Adrenal gland (tissue), 9 donors: ENCODE measurements at regions not wholly inside any gene's neighbourhood (a gene's known extent, or its start where the extent isn't known, plus 50 kb on each side); places are given as distances from the start of the nearest gene placed in this dataset.

Source experiments
- DNase-seq, 7 donors: peaks; one replicate each; pipeline ENCODE4 v3.0.0-alpha.2; 2019 to 2020
- H3K27ac ChIP-seq, 5 donors: fragments of 200-600 bp; sonication (generic) in 4 of 5; 1 replicate in 3 of 5; 2 replicates in 2 of 5; pipeline versions ENCODE4 v1.5.1 to v1.8.0; 2016 to 2020; ENCODE audit warnings: mild to moderate bottlenecking in 1 of 5
- H3K27me3 ChIP-seq: fragments of 200-600 bp; 2 replicates; pipeline ENCODE4 v1.8.0; 2021
- H3K36me3 ChIP-seq, 2 donors: fragments of 200-600 bp; replicated peaks in 1 of 2; 1 replicate in 1 of 2; 2 replicates in 1 of 2; pipeline versions ENCODE4 v1.5.1 to v1.8.0; 2018 to 2022
- H3K4me1 ChIP-seq, 2 donors: fragments of 200-600 bp; replicated peaks in 1 of 2; 1 replicate in 1 of 2; 2 replicates in 1 of 2; pipeline versions ENCODE4 v1.5.1 to v1.8.0; 2018 to 2021
- H3K4me3 ChIP-seq, 4 donors: fragments of 200-600 bp; sonication (generic) in 3 of 4; one replicate each; pipeline ENCODE4 v1.5.1; 2016 to 2018
- H3K9me3 ChIP-seq, 3 donors: fragments of 200-600 bp; sonication (generic) in 1 of 3; replicated peaks in 1 of 3; 1 replicate in 2 of 3; 2 replicates in 1 of 3; pipeline versions ENCODE4 v1.5.1 to v1.8.0; 2016 to 2021
- CTCF ChIP-seq, 6 experiments: fragments of 450-650 bp in 4 of 6; fragments of 200-600 bp in 2 of 6; sonication (generic) in 1 of 6; IDR thresholded peaks; 1 replicate in 5 of 6; 2 replicates in 1 of 6; pipeline versions ENCODE4 v1.5.1 to v1.8.0; 2016 to 2021; ENCODE audit warnings: antibody characterized with exemption in 6 of 6, mild to moderate bottlenecking in 2 of 6, moderate library complexity in 1 of 6
- POLR2A ChIP-seq, 2 donors: fragments of 450-650 bp; IDR thresholded peaks; one replicate each; pipeline ENCODE4 v1.6.1; 2017; ENCODE audit warnings: antibody characterized with exemption in 2 of 2, mild to moderate bottlenecking in 2 of 2, moderate library complexity in 1 of 2
- WGBS, 4 donors: extraction: QIAGEN DNeasy Blood & Tissue Kit in 2 of 4; methylation state at CpG; one replicate each; pipeline versions ENCODE4 v1.1.5 to v1.1.7; 2013 to 2017; 5-methylcytosine and 5-hydroxymethylcytosine counted together
- intact Hi-C, 2 donors: fragments of 100-400 bp; cut with DNase I; formaldehyde crosslinking; loops; one replicate each; pipeline versions ENCODE4 v1.14.1 to v1.15.0; 2022 to 2023
- donor health status: healthy with polysubstance abuse.
- donor health status: Bipolar disorder and iron deficiency.
- donor health status: DM: yes; HTN: yes; CAD: no.
- donor health status: DM: no; HTN: no; CAD: no.
- donor health status: DM: no; HTN: no; CAD: no.

- Histone ChIP-seq H3K36me3 (no peaks in the 10 kb centered on the region), H3K4me3 (no peak overlapping the region), H3K9me3 (no peaks in the 10 kb centered on the region), H3K27me3 (no peaks in the 10 kb centered on the region), H3K27ac (no peak overlapping the region), H3K4me1 (no peaks in the 10 kb centered on the region)
- intact Hi-C loops = no loop called here
- no peak for TF ChIP-seq POLR2A (IDR thresholded peaks at IDR 0.05)
- no peak for TF ChIP-seq CTCF (IDR thresholded peaks at IDR 0.05)
- DNase-seq = no peak
- 65 to 77% (median 70%) methylated on average over 2 of the region's 2 CpGs for WGBS, 4 donors
Measured at GRCh38 chr13:59301174-59301567, 862.6 kb downstream of the DIAPH3 start.

GRCh38 chr13:59303433-59303832 lies 860.3 kb downstream of the DIAPH3 start:
- Histone ChIP-seq H3K36me3 (no peaks in the 10 kb centered on the region), H3K4me3 (no peak overlapping the region), H3K9me3 (no peaks in the 10 kb centered on the region), H3K4me1 (no peaks in the 10 kb centered on the region), H3K27ac (no peak overlapping the region), H3K27me3 (no peaks in the 10 kb centered on the region)
- intact Hi-C loops = no loop called here
- TF ChIP-seq CTCF (IDR thresholded peaks at IDR 0.05) = no peak
- no peak for TF ChIP-seq POLR2A (IDR thresholded peaks at IDR 0.05)
- no peak for DNase-seq

DNA sequence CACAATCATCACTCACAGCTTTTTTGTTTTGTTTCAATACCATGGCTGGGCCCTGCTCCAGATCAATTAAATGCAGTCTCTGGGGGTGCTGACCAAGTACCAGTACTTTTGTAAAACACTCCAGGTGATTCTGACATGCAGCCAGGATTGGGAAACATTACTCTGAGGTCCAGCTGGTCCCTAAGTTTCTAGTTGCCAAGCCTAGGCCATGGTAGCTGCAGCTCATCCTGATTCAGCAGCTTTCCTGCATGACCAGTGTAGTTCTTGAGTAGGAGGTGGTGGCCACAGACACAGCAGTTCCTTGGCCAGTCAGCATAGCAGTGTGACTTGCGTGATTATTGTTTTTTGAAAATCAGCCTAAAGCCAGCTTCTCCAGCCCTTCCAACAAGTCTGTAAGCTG lies 859.1 kb downstream of the DIAPH3 start:
- TF ChIP-seq POLR2A (IDR thresholded peaks at IDR 0.05) = no peak
- no peak for TF ChIP-seq CTCF (IDR thresholded peaks at IDR 0.05)
- Histone ChIP-seq H3K9me3 (no peaks in the 10 kb centered on the region), H3K27ac (no peak overlapping the region), H3K36me3 (no peaks in the 10 kb centered on the region), H3K4me3 (no peak overlapping the region), H3K27me3 (no peaks in the 10 kb centered on the region), H3K4me1 (no peaks in the 10 kb centered on the region)
- intact Hi-C loops = no loop called here
- WGBS, 4 donors = 78 to 98% (median 86%) methylated on average over 1 of the region's 1 CpG
- DNase-seq = no peak

- 81 to 92% (median 87%) methylated on average over 4 of the region's 4 CpGs for WGBS, 4 donors
- Histone ChIP-seq H3K36me3 (no peaks in the 10 kb centered on the region), H3K9me3 (no peaks in the 10 kb centered on the region), H3K27me3 (no peaks in the 10 kb centered on the region), H3K4me3 (no peak overlapping the region), H3K4me1 (no peaks in the 10 kb centered on the region), H3K27ac (no peak overlapping the region)
- intact Hi-C loops = no loop called here
- no peak for DNase-seq
- no peak for TF ChIP-seq POLR2A (IDR thresholded peaks at IDR 0.05)
Measured at GRCh38 chr13:59305896-59306295, 857.8 kb downstream of the DIAPH3 start.

DNA sequence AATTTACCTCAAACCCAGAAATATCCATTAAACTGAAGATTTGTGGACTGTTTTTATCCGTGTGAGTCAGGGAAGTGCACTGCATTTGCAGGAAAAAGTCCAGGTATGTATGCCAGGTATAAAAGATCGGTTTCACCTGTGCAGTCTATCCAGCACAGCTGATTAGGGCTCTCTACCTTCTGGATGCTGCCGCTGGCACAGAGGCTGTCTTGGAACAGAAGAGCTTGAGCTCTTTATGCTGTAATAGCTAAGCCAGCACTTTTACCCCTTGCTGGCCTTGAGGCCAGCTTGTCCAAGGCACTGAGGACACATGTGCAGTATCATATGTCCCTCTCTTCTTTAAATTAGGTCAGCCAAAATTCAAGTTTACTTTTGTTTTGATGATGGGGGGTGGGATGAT lies 851.0 kb downstream of the DIAPH3 start:
- no peaks in the 10 kb centered on the region for H3K36me3 ChIP-seq
- no peak overlapping the region for H3K27ac ChIP-seq
- WGBS, 4 donors = 87 to 100% (median 90%) methylated on average over 3 of the region's 3 CpGs
- TF ChIP-seq CTCF (IDR thresholded peaks at IDR 0.05) = no peak
- TF ChIP-seq POLR2A (IDR thresholded peaks at IDR 0.05) = no peak
- H3K9me3 ChIP-seq = no peaks in the 10 kb centered on the region
- intact Hi-C loops = no loop called here
- DNase-seq = no peak
- H3K27me3 ChIP-seq = no peaks in the 10 kb centered on the region
- no peaks in the 10 kb centered on the region for H3K4me1 ChIP-seq
- H3K4me3 ChIP-seq = no peak overlapping the region
